Midbrain (tissue), 1 donor: ENCODE measurements at regions not wholly inside any gene's neighbourhood (a gene's known extent, or its start where the extent isn't known, plus 50 kb on each side); places are given as distances from the start of the nearest gene placed in this dataset.
A peak's percentile ranks its signal among the peaks of the same experiment; 100 is the strongest.

Experiments
- DNase-seq: peaks from one replicate; lab custom pipeline; 2025; lab: John Stamatoyannopoulos, UW

GRCh38 chr2:196224756-196225155, 53.4 kb upstream of the STK17B start:
- DNase-seq = no peak

DNA sequence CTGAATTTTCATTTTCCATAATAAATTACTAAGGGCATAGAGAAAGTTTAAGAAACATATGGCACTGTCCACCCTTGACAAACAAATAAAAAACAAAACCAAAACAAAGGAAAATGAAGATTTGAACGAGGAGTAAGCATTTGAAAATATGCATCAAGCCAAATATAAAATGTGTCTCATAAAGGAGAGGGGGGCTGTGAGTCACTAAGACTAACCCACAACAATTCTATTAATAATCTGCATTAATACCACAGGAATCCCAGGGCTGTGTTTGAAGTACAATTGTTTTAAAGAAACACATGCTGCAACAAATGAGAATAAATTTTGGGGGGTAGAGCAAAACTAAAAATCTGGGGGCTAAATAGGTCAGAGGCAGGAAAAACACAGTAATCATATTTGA, 53.8 kb upstream of the STK17B start:
- DNase-seq = no peak

- DNase-seq = no peak
These were observed 54.8 kb upstream of the STK17B start for GRCh38 chr2:196226058-196226706.

- DNase-seq = no peak
These were observed 55.3 kb upstream of the STK17B start for GRCh38 chr2:196226707-196227065.

- no peak for DNase-seq
These were observed 57.6 kb upstream of the STK17B start for GRCh38 chr2:196229013-196229412.

- DNase-seq = no peak
These were observed 58.9 kb upstream of the STK17B start for GRCh38 chr2:196230061-196230854.

DNA sequence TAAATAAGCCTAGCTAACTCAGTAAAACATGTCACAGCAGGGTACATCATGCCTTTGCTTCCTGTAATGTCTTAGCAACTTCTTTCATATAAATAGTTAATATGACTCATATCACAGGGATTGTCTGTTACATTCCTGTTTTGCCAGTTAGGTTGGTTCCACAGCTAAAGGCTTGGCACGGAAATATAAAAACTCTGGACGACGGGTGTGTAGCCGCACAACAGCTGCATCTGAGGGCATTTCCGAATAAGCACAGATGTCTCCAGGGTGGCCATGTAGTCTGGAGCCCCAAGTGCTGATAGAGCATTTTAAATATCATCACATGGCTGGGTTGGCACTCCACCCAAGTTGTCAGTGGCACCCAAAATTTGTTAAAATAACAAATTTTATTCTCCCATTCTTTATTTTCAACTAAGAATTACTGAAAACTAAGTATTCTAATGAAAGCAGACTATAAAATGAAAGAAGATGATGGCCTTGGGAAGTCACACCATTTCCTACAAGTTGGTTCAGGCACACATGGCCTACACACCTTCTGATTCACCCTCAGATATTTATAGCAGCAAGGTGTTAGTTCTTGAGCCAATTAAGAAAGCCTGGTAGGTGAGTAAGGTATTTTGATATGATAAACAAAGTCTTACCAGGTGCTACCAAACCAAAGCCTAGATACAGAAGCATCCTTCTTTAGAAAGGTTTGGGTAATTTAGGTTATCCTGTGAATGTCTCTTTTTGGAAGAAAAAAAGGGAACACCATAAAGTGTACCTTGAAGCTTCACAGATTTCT, 61.8 kb upstream of the STK17B start:
- DNase-seq = no peak

- no peak for DNase-seq
These were observed 62.6 kb upstream of the STK17B start for GRCh38 chr2:196233805-196234475.

- no peak for DNase-seq
These were observed 63.3 kb upstream of the STK17B start for GRCh38 chr2:196234672-196235071.

GRCh38 chr2:196238836-196239380, 67.5 kb upstream of the STK17B start:
- no peak for DNase-seq

DNA sequence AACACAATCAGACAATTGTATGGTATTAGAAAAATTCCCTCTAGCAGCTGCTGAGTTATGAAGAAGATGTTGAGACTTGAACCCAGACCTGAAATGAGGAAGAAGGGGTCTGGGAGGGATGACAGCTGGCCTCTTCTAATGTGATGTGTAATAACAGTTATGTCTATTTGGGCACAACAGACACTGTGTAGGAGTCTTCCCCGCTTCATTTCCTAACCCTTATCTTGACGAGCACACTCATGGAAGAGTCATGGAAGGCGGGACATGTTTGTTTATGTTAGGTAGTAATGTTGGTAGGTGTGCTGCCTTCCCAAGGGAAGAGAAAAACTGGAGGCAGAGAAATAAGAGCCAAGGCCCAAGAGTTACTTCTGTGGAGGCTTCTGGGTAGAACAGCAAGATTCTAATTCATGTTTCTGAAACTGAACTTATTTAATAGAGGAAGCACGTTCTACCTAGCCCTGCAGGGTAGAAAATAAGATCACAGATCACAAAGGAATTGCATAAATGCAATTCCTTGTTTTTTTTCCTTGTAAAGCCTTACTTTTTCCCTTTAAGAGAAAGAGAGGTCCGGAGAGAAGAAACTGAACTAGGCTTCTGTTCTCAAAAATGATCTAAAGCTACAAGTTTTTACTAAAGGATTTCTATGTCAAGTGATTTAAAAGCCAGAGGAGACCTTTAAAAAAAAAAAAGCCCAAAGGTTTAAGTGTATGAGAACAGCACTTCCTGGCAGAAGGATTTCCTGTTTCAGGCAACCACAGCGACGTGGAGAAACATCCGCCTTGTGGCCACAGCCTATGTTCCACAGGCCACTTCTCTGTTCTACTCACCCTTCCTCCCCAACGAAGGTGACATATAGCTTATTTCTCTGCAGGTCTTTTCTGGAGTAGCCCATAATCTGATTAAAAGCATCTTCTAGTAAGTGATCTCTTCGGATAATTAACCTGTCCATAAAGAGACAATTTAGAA, 68.5 kb upstream of the STK17B start:
- DNase-seq = no peak

DNA sequence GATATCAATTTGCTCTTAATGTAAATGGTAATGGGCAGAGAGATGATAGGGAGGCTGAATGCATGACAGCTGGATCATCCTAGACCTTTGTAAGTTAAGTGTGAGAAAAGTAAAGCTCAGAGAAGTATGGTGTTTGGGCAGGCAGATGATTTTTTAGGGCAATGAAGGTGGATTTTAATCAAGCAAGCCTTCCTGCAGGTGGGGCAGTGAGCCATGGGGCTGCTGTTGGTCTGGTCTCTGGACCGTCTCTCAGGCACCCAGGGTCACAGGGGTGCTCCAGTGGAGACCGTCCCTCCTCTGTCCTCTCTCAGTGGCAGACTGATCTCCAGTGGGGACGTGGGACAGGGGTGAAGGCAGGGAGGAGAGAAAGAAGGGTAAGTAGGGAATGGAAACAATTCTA, 69.8 kb upstream of the STK17B start:
- no peak for DNase-seq

GRCh38 chr2:196242131-196242620, 70.8 kb upstream of the STK17B start:
- DNase-seq = peak; percentile 16

DNA sequence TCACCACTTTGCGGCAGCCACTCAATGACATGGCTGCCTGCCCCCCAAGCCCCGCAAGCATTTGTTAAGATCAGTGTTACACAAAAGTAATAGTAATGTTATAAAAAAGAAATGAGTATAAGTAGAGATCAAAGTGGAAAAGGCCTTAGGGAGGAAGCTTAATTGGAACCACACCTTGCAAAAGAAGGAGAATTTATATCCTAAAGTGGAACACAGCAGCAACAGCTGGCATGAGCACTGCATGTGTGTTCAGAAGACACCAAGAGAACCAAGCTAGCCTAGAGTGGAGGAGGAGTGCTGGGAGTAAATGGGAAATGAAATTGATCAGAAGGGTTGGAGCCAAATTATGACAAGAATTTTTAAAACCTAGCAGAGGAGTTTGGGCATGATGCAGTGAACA, 73.1 kb upstream of the STK17B start:
- no peak for DNase-seq

- no peak for DNase-seq
These were observed 73.6 kb upstream of the STK17B start for GRCh38 chr2:196244966-196245365.

GRCh38 chr2:196245378-196246140, 74.2 kb upstream of the STK17B start:
- no peak for DNase-seq

- DNase-seq = no peak
These were observed 76.0 kb upstream of the STK17B start for GRCh38 chr2:196247114-196247975.

- no peak for DNase-seq
These were observed 76.5 kb upstream of the STK17B start for GRCh38 chr2:196247976-196248280.

- DNase-seq = no peak
These were observed 77.2 kb upstream of the STK17B start for GRCh38 chr2:196248467-196249094.
